Fibroblast of lung (primary cell): ENCODE measurements at regions not wholly inside any gene's neighbourhood (a gene's known extent, or its start where the extent isn't known, plus 50 kb on each side); places are given as distances from the start of the nearest gene placed in this dataset.

Experiments used
- EZH2 ChIP-seq: IDR thresholded peaks from 2 replicates; pipeline ENCODE4 v1.5.1; 2012; ENCODE audit warnings: low read length, control low read depth, mild to moderate bottlenecking; ENCODE audit errors: missing control alignments
- TF ChIP-seq, protein P1 (sequence below), 2 donors: IDR thresholded peaks in 1 of 2; conservative IDR thresholded peaks in 1 of 2; 1 replicate in 1 of 2; 2 replicates in 1 of 2; pipeline ENCODE4 v1.5.1; 2011 to 2012; ENCODE audit warnings: low read length in 2 of 2, control low read depth in 1 of 2, inconsistent platforms in 1 of 2, low read depth in 1 of 2, mild to moderate bottlenecking in 1 of 2

DNA sequence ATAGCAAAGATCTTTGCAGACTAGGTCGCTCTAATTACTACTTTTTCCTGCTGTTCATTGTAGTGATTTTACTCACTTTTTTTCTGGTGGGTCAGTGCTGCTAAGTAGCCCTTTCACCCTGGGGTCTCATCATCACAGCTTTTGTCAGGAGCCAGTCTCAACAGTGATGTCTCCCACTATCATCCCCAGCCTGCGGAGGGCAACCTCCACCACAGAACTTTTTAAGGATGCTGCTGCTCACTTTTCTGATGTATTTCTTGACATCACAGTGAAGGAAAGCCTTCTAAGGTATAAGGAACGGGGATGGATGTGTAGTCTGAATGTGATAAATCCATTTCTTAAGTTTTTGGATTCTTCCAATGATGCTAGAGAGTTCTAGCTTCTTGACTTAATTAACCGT, 242.5 kb upstream of the RIOK2 start:
- TF ChIP-seq, protein P1, sequence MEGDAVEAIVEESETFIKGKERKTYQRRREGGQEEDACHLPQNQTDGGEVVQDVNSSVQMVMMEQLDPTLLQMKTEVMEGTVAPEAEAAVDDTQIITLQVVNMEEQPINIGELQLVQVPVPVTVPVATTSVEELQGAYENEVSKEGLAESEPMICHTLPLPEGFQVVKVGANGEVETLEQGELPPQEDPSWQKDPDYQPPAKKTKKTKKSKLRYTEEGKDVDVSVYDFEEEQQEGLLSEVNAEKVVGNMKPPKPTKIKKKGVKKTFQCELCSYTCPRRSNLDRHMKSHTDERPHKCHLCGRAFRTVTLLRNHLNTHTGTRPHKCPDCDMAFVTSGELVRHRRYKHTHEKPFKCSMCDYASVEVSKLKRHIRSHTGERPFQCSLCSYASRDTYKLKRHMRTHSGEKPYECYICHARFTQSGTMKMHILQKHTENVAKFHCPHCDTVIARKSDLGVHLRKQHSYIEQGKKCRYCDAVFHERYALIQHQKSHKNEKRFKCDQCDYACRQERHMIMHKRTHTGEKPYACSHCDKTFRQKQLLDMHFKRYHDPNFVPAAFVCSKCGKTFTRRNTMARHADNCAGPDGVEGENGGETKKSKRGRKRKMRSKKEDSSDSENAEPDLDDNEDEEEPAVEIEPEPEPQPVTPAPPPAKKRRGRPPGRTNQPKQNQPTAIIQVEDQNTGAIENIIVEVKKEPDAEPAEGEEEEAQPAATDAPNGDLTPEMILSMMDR (conservative IDR thresholded peaks at IDR 0.05 in 1 of 2, IDR thresholded peaks at IDR 0.05 in 1 of 2; ENCODE audit: low read depth in 1 of 2, low read length in 2 of 2), result peak; percentile 39 to 46
- TF ChIP-seq EZH2, result no peak
